Fibroblast of lung (primary cell): ENCODE measurements at regions not wholly inside any gene's neighbourhood (a gene's known extent, or its start where the extent isn't known, plus 50 kb on each side); places are given as distances from the start of the nearest gene placed in this dataset.

Source experiments
- EZH2 ChIP-seq: IDR thresholded peaks from 2 replicates; pipeline ENCODE4 v1.5.1; 2012; ENCODE audit warnings: low read length, control low read depth, mild to moderate bottlenecking; ENCODE audit errors: missing control alignments
- TF ChIP-seq, protein P1 (sequence below), 2 donors: IDR thresholded peaks in 1 of 2; conservative IDR thresholded peaks in 1 of 2; 1 replicate in 1 of 2; 2 replicates in 1 of 2; pipeline ENCODE4 v1.5.1; 2011 to 2012; ENCODE audit warnings: low read length in 2 of 2, control low read depth in 1 of 2, inconsistent platforms in 1 of 2, low read depth in 1 of 2, mild to moderate bottlenecking in 1 of 2

- TF ChIP-seq, protein P1, sequence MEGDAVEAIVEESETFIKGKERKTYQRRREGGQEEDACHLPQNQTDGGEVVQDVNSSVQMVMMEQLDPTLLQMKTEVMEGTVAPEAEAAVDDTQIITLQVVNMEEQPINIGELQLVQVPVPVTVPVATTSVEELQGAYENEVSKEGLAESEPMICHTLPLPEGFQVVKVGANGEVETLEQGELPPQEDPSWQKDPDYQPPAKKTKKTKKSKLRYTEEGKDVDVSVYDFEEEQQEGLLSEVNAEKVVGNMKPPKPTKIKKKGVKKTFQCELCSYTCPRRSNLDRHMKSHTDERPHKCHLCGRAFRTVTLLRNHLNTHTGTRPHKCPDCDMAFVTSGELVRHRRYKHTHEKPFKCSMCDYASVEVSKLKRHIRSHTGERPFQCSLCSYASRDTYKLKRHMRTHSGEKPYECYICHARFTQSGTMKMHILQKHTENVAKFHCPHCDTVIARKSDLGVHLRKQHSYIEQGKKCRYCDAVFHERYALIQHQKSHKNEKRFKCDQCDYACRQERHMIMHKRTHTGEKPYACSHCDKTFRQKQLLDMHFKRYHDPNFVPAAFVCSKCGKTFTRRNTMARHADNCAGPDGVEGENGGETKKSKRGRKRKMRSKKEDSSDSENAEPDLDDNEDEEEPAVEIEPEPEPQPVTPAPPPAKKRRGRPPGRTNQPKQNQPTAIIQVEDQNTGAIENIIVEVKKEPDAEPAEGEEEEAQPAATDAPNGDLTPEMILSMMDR (conservative IDR thresholded peaks at IDR 0.05 in 1 of 2, IDR thresholded peaks at IDR 0.05 in 1 of 2; ENCODE audit: low read depth in 1 of 2, low read length in 2 of 2): no peak
- no peak for TF ChIP-seq EZH2
These were observed 84.3 kb upstream of the TMEM45B start for GRCh38 chr11:129731316-129731715.
